LNCaP clone FGC (cell line): ENCODE measurements at regions not wholly inside any gene's neighbourhood (a gene's known extent, or its start where the extent isn't known, plus 50 kb on each side); places are given as distances from the start of the nearest gene placed in this dataset.

ENCODE experiments used
- DNase-seq: peaks from one replicate; pipeline ENCODE4 v3.0.0-alpha.2; 2011; ENCODE audit warnings: low read depth
- H3K4me3 ChIP-seq: 2 replicates; pipeline ENCODE4 v1.5.1; 2011; ENCODE audit warnings: mild to moderate bottlenecking, low read depth, low read length, control low read depth
- CTCF ChIP-seq: IDR thresholded peaks from 2 replicates; pipeline ENCODE4 v1.5.1; 2012; ENCODE audit warnings: mild to moderate bottlenecking; ENCODE audit not compliant: control insufficient read depth, insufficient read depth; ENCODE audit errors: extremely low read depth

DNA sequence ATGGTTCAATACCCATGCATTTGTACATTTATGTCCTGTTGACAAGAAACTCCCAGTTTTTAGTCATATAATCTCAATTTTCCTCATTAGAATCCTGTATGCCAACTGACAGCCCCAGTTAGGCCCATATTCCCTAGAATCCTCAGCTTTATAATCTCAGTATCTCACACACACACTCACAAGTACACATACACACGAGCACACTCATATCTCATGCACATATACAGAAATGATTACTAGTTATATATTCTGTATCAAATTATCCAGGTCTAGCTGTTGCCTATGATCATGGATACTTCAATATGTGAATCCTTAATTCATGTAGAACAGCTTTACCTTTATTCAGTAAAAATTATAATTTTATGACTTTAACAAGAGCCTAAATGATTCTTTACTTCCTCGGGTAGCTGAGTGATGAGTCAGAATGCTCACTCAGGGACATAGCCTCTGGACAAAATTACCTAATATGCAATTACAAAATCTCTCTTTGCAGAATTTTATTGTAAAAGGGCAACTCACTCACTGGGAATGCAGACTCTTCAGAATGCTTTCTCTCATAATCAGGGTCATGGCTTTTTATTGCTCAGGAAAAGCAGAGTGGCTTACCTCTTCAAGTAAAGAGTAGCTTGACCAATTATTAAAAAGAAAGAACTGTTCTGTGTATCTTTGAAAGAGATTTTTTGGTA lies 193.6 kb upstream of the PIK3C3 start:
- TF ChIP-seq CTCF, result no peak

DNA sequence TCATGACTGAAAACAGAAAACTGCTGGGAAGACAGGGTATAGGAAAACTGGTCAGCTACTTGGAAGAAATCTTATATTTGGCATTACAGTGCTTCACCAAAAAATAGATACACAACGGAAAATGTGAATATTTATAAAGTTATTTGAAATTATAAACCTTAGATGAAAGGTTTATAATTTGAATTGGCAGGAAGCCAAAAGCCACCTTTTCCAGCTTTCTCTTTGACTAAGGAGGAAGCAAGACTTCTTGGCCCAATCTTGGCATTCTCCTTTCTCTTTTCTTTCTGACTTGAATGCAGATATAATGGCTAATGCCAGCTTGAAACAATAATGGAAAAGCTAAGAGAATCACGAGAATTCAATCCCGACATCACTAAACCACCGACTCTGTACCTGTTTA lies 196.5 kb upstream of the PIK3C3 start:
- no peak for DNase-seq
- TF ChIP-seq CTCF, result no peak
- no peak overlapping the region for H3K4me3 ChIP-seq

More for the DNA sequence above, 193.6 kb upstream of the PIK3C3 start:
- H3K4me3 ChIP-seq, result no peak overlapping the region
- DNase-seq, result no peak

DNA sequence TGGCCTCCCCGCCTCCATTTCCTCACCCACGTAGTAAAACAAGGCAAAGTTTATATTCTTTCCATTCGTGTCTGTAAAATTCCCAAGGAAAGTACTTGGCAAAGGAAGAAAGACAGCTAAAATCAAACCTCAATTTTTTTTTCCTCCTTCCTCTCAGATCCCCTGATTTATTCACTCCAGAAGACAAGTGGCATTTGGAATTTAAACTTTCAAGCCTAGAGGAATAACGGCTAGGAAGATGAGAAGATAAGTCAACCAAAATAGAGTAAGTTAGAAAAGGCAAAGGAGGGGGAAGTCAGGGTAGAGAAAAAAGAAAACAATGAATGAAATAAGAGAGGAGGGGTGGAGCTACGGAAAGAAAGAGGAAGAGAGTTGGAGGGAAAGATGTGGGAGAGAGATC lies 198.9 kb upstream of the PIK3C3 start:
- no peak overlapping the region for H3K4me3 ChIP-seq
- no peak for TF ChIP-seq CTCF
- no peak for DNase-seq

DNA sequence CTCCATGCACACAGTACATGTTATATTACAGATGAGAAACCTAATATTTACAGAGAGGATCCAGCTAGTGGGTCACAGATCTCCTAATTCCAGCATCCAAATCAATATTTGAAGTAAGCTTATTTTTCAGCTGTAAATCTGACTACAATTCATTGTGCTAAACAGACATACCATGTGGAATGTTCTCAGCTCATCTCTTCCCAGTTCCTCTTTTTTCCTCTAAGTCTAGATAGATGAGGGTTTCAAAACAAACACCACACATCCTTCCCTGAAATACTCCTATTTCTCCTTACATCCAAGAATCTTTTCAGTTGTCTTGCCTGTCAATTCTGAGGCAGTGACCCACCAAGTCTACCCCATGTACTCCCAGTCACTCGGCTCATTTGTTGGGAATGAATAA lies 200.7 kb upstream of the PIK3C3 start:
- TF ChIP-seq CTCF, result no peak
- DNase-seq, result no peak
- H3K4me3 ChIP-seq, result no peak overlapping the region

GRCh38 chr18:41753826-41754225 lies 201.2 kb upstream of the PIK3C3 start:
- DNase-seq, result no peak
- TF ChIP-seq CTCF, result no peak
- no peak overlapping the region for H3K4me3 ChIP-seq

DNA sequence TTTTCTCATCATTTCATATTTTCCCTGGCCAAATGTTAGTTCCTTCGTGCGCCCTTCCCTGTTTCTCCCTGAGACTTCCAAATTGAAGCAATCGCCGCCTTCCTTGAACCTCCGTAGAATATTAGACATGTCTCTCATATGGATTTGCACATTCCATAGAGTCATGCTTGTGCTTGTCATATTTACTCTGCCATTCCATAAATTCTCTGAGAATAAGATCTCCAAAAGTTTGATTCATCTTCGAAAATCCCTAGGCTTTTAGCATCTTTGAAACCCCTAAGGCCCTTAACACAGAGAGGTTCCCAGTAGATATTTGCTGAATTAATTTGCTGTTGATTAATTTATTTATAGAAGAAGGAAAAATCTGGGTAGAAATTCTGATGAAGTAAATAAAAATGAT lies 202.2 kb upstream of the PIK3C3 start:
- no peak for TF ChIP-seq CTCF
- H3K4me3 ChIP-seq, result no peak overlapping the region
- no peak for DNase-seq

DNA sequence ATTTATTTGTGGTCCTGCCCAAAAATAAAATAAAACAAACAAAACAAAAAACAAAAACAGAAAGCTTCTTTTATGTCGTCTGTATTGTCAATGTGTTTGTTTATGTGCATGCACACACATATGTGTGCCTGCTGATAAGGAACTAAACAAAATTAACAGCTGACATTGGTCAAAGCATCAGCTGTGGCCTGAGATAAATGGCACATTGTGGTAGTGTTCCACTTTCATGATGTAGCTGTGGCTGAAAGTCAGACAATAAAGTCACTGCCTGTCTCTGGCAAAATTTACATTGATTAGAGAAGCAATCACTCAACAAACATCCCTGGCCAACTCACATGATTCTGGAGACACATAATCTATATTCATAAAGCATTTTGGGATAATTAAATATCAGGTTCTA lies 203.4 kb upstream of the PIK3C3 start:
- no peak for TF ChIP-seq CTCF
- no peak overlapping the region for H3K4me3 ChIP-seq
- DNase-seq, result no peak
